Suprapubic skin (tissue), 4 donors: ENCODE measurements at regions not wholly inside any gene's neighbourhood (a gene's known extent, or its start where the extent isn't known, plus 50 kb on each side); places are given as distances from the start of the nearest gene placed in this dataset.

Experiments
- EP300 ChIP-seq: sonication (generic); formaldehyde crosslinking; IDR thresholded peaks from one replicate; pipeline ENCODE4 v1.6.1; 2017; ENCODE audit warnings: antibody characterized with exemption
- POLR2A ChIP-seq, 2 donors: fragments of 450-650 bp; IDR thresholded peaks; one replicate each; pipeline ENCODE4 v1.6.1; 2017; ENCODE audit warnings: antibody characterized with exemption in 2 of 2, mild to moderate bottlenecking in 2 of 2, moderate library complexity in 2 of 2
- POLR2AphosphoS5 ChIP-seq, 3 donors: sonication (generic); formaldehyde crosslinking; IDR thresholded peaks; one replicate each; pipeline ENCODE4 v1.6.1; 2017; ENCODE audit warnings: antibody characterized with exemption in 3 of 3
- TF ChIP-seq, protein P1 (sequence below), 2 donors: fragments of 200-600 bp in 1 of 2; fragments of 450-650 bp in 1 of 2; sonication (generic) in 1 of 2; IDR thresholded peaks; one replicate each; pipeline ENCODE4 v1.5.1; 2016 to 2019; ENCODE audit warnings: antibody characterized with exemption in 2 of 2, mild to moderate bottlenecking in 1 of 2, moderate library complexity in 1 of 2

DNA sequence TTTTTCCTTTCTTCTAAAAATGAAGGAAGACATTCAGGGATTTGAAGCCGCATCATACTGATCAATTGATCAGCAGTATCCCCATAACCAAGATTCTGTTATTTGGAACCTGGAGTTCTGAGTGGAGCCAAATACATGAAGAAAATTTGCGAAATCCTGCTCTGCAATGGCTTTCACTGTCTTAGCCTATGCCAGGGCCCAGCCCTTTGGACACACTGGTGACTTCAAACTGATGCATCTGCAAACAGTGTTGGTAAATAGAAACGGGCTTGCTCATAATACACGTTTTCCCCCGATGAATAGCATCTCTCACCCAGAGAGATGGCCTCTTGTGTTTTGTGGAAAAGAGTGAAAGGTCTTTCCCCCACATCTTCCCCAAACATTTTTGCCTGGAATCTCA lies 87.6 kb upstream of the TOX3 start:
- TF ChIP-seq POLR2AphosphoS5 (IDR thresholded peaks at IDR 0.05) (no peak), POLR2A (IDR thresholded peaks at IDR 0.05) (no peak), EP300 (no peak)
- TF ChIP-seq, protein P1, sequence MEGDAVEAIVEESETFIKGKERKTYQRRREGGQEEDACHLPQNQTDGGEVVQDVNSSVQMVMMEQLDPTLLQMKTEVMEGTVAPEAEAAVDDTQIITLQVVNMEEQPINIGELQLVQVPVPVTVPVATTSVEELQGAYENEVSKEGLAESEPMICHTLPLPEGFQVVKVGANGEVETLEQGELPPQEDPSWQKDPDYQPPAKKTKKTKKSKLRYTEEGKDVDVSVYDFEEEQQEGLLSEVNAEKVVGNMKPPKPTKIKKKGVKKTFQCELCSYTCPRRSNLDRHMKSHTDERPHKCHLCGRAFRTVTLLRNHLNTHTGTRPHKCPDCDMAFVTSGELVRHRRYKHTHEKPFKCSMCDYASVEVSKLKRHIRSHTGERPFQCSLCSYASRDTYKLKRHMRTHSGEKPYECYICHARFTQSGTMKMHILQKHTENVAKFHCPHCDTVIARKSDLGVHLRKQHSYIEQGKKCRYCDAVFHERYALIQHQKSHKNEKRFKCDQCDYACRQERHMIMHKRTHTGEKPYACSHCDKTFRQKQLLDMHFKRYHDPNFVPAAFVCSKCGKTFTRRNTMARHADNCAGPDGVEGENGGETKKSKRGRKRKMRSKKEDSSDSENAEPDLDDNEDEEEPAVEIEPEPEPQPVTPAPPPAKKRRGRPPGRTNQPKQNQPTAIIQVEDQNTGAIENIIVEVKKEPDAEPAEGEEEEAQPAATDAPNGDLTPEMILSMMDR (IDR thresholded peaks at IDR 0.05): no peak
